ENCODE measurements at regions not wholly inside any gene's neighbourhood (a gene's known extent, or its start where the extent isn't known, plus 50 kb on each side); places are given as distances from the start of the nearest gene placed in this dataset.

DNA sequence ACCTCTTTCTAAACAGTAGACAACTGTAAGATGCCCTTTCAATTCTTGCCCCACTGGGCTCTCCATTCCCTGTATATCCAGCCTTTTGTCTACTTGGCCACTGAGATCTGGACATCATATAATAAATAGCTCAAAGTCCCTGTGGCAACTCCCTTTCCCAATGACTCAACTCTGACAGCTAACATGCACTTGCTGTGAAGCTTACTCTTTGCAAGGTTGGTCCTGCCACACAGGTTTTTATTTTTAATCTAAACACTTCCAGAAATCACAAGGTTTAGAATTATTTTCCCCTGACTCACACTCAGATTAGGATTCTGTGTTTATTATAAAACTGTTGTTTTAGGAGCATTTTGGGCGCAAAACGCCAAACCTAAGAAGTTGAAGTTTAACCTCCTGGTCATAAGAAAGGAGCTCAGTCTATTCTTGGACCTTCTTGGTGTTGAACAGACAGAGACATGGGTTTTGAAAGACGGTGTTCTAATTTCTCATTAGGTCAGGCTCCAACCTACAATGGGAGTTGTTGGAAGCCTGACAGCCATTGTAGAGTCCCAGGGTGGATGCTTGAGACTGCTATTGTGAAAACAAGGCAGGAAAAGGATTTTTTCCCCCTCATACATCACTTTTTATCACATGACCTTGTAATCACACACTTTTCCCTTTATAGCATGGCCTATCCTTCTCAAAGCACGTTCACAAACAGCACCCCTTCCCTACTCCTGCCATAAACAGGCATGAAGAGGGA, 124.7 kb upstream of the SERPINE2 start:
- TF ChIP-seq, protein P1, sequence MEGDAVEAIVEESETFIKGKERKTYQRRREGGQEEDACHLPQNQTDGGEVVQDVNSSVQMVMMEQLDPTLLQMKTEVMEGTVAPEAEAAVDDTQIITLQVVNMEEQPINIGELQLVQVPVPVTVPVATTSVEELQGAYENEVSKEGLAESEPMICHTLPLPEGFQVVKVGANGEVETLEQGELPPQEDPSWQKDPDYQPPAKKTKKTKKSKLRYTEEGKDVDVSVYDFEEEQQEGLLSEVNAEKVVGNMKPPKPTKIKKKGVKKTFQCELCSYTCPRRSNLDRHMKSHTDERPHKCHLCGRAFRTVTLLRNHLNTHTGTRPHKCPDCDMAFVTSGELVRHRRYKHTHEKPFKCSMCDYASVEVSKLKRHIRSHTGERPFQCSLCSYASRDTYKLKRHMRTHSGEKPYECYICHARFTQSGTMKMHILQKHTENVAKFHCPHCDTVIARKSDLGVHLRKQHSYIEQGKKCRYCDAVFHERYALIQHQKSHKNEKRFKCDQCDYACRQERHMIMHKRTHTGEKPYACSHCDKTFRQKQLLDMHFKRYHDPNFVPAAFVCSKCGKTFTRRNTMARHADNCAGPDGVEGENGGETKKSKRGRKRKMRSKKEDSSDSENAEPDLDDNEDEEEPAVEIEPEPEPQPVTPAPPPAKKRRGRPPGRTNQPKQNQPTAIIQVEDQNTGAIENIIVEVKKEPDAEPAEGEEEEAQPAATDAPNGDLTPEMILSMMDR (IDR thresholded peaks at IDR 0.05; ENCODE audit: poor library complexity, severe bottlenecking), result no peak
- TF ChIP-seq POLR2AphosphoS5 (IDR thresholded peaks at IDR 0.05), result no peak
- no peak for TF ChIP-seq EZH2 (IDR thresholded peaks at IDR 0.05; ENCODE audit: borderline replicate concordance, insufficient read depth, low read length, poor library complexity, severe bottlenecking)
- TF ChIP-seq RAD21 (conservative IDR thresholded peaks at IDR 0.05), result no peak

Data from neural cell (in vitro differentiated cells).